Renal pelvis (tissue), 1 donor: ENCODE measurements at regions not wholly inside any gene's neighbourhood (a gene's known extent, or its start where the extent isn't known, plus 50 kb on each side); places are given as distances from the start of the nearest gene placed in this dataset.
"Not testable (repeated sequence)": the region's sequence is repeated elsewhere in the genome, so short reads cannot be mapped to it uniquely, and the experiment has no call there.

Source experiments
- DNase-seq: peaks from one replicate; pipeline ENCODE4 v3.0.0-alpha.2; 2013

DNA sequence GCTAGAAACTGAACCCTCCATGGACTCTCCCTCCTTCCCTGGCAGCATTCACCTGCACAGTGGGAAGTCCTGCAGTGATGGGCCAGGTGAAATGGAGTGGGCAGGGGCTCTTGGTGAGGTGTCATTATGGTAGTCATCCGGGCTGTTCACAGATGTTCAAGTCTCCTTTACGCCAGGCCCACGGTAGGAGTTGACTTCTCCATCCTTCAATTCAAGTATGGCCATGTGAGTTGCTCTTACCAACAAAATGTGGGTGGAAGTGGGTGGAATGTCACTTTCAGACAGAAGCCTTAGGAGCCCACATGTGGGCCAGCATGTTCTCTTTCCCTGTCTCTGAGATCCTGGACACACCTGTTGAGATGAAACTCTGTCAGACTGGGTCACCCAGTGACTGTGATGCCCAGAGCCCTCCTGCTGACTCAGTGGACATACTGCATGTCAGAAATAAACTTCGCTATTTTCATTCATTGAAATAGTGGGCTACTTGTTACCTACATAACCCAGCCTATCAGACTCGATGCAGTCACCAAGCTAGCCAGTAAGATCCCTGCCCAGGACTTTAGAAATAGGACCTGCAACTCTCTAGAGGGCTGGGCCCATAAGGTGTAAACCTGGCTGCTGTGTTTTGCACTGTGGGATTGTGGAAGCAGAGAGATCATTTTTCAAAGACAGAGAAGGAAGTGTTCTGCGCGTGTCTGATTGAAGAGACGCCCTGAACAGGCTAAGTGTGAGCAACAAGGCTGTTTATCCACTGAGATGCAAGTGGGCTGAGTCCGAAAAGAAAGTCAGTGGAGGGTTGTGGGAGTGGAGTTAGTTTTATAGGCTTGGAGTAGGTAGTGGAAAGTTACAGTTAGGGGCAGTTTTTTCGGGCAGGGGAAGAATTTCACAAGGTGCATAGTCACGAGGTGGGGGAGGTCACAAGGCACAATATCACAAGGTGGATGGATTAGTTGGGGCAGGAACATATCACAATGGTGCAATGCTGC, 174.4 kb downstream of the TRIM43 start:
- DNase-seq: not testable (repeated sequence)

DNA sequence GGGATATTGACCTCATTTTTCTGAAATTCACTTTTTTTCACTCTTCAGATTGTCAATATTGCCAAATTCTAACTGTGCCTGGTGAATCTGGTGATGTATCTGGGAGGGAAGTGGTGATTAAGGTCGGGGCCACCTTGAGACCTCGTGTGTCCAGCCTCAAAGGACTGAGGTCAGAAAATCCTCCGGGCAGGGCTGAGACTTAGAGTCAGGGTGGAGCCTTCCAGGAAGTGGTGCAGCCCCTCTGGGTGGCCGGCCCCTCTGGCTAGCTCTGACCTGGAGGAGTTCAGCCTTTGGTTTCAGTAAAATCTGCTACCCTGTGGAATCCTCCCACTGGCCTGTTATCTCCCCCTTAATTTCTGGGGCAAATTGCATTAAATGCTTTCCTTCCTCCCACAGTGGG, 175.7 kb downstream of the TRIM43 start:
- not testable (repeated sequence) for DNase-seq

DNA sequence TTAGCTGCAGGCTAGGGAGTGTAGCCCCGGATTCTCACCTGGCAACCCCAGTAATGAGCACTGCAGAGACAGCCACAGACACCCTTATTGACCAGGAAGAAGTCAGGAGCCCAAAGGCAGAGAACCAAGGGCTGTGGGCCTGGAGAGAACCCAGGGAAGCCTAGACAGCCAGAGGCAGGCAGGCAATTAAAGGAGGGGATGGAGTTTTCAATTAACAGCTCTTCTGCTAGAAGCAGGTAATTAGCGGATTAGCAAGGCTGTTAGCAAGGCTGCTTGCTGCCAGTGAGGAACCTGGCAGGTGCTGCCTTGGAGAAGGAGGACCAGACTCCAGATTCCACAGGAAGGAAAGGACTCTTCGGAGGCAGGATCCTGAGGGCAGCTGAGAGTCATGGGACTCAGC, 176.1 kb downstream of the TRIM43 start:
- DNase-seq: not testable (repeated sequence)

DNA sequence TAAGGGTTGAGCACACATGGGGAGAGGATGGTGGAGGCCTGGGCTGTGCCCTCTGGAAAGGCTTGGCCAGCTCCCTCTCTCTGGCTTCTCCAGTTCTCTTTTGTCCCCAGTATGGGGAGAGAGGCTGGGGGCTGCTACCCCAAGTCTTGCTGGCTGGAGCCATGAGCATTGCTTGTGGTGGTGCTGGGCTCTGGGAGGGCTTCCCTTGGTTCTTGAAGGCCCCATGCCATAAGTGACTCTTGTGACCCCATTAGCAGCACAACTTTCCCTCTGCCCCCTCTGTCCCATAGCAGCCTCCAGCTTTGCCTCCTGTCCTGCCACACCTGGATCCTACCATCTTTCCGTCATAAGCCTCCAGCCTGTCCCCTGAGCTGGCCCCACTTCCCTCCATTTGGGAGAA, 177.5 kb downstream of the TRIM43 start:
- not testable (repeated sequence) for DNase-seq

DNA sequence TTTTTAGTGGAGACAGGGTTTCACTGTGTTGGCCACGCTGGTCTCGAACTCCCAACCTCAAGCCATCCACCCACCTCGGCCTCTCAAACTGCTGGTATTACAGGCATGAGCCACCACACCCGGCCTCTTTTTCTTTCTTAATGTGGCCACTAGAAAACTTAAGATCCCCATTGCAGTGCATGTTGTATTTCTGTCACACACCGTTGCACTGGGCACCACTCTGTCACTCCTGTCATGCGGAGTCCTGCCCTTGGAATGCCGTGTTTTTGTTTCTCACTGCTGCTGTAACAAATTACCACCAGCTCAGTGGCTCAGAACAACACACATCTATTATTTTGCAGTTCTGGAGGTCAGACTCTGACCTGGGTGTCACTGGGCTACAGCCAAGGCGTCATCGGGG, 178.9 kb downstream of the TRIM43 start:
- DNase-seq: not testable (repeated sequence)

DNA sequence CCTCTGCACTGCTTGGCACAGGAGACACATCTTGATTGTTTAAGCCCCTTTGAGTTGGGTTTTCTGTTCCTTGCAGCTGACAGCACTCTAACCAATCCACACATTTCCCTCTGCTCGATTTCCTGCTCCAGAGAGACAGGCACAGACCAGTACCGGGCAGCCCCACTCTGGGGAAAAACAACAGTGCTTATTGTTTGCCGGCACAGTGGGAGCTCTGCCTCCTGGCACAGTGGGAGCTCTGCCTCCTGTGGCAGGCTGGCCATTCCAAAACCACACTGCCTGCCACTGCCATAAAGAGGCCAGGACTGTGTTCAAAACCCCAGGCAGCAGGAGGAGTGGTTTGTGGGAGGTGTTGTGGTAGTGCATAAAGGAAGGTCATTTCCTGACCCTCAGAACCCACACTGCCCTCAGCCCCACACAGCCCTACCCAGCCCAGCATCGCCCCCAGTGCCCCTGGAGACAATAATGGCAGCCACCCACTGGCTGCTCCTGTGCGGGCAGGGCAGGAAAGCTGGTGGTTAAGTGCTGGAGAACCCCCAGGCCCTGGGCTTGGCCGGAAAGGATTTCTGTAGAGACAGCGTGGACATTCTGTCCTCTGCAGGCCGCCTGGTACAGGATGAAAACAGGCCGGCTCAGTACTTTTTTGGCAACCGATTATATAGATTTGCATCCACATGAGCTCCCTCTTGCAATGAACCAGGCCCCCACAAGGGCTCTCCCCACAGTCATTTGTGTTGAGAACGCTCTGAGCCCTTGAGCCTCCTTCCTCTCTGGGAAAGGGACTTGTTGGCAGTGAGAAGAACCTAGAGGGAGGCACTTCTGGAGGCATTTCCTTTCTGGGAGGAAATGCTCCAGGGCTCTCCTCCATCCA, 182.8 kb downstream of the TRIM43 start:
- DNase-seq: not testable (repeated sequence)

DNA sequence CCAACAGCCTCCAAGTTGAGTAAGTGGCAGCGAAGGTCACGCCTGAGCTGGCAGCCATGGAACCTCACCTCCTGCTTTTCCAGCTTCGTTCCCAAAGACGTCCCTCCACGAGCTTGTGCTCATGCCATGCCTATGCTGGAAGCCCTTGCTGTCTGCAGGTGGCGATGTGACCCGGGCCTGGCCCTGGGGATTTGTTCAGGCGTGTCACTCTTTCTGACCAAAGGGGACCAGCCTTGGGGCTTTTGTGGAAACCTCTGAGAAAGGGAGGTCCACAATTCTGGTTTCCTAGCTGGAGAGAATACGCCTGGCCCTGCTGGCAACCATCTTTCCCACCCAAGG, 183.4 kb downstream of the TRIM43 start:
- DNase-seq: not testable (repeated sequence)
